ENCODE measurements at regions not wholly inside any gene's neighbourhood (a gene's known extent, or its start where the extent isn't known, plus 50 kb on each side); places are given as distances from the start of the nearest gene placed in this dataset.

DNA sequence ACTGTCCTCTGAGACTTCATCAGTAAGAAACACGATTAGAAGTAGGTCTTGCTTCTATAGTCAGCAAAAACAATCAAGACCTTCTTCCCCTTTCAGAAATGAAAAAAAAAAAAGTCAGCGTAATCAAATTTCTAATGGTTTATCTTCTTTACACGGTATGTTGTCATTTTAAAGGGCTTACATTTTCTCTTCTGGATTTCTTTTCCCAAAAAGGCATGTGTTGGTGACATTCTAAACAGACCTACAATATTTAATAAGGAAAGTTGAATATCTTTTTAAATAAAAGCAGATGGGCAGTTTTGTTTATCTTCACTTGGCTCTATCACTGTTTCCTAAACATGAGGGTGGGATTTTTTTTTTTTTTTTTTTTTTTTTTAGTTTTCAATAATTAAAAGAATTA is 197.3 kb upstream of the ADAMTS9 start:
- Histone ChIP-seq H3K9me3 (ENCODE audit: control insufficient read depth, insufficient read depth, low read depth, low read length) (no peaks in the 10 kb centered on the region), H3K36me3 (ENCODE audit: control insufficient read depth in 2 of 2, insufficient read depth in 1 of 2, low read length in 2 of 2) (no peaks in the 10 kb centered on the region), H3K4me1 (ENCODE audit: control insufficient read depth, insufficient read depth, low read length) (no peaks in the 10 kb centered on the region), H3K27ac (ENCODE audit: extremely low read depth, low read depth, low read length) (no peak overlapping the region), H3K4me3 (ENCODE audit: low read depth, low read length) (no peak overlapping the region)
- TF ChIP-seq, protein P1, sequence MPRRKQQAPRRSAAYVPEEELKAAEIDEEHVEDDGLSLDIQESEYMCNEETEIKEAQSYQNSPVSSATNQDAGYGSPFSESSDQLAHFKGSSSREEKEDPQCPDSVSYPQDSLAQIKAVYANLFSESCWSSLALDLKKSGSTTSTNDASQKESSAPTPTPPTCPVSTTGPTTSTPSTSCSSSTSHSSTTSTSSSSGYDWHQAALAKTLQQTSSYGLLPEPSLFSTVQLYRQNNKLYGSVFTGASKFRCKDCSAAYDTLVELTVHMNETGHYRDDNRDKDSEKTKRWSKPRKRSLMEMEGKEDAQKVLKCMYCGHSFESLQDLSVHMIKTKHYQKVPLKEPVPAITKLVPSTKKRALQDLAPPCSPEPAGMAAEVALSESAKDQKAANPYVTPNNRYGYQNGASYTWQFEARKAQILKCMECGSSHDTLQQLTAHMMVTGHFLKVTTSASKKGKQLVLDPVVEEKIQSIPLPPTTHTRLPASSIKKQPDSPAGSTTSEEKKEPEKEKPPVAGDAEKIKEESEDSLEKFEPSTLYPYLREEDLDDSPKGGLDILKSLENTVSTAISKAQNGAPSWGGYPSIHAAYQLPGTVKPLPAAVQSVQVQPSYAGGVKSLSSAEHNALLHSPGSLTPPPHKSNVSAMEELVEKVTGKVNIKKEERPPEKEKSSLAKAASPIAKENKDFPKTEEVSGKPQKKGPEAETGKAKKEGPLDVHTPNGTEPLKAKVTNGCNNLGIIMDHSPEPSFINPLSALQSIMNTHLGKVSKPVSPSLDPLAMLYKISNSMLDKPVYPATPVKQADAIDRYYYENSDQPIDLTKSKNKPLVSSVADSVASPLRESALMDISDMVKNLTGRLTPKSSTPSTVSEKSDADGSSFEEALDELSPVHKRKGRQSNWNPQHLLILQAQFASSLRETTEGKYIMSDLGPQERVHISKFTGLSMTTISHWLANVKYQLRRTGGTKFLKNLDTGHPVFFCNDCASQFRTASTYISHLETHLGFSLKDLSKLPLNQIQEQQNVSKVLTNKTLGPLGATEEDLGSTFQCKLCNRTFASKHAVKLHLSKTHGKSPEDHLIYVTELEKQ (tag by site-specific recombination; IDR thresholded peaks at IDR 0.05; ENCODE audit: borderline replicate concordance): no peak
- no peak for TF ChIP-seq ZNF645 (tag by site-specific recombination; IDR thresholded peaks at IDR 0.05)
- TF ChIP-seq ZNF664 (tag by site-specific recombination; IDR thresholded peaks at IDR 0.05): no peak
- CTCF ChIA-PET: no interaction called here
- POLR2A ChIA-PET: no interaction called here

- Histone ChIP-seq H3K4me3 (ENCODE audit: low read depth, low read length) (no peak overlapping the region), H3K27ac (ENCODE audit: extremely low read depth, low read depth, low read length) (no peak overlapping the region), H3K9me3 (ENCODE audit: control insufficient read depth, insufficient read depth, low read depth, low read length) (no peaks in the 10 kb centered on the region), H3K36me3 (ENCODE audit: control insufficient read depth in 2 of 2, insufficient read depth in 1 of 2, low read length in 2 of 2) (no peaks in the 10 kb centered on the region), H3K4me1 (ENCODE audit: control insufficient read depth, insufficient read depth, low read length) (no peaks in the 10 kb centered on the region)
- POLR2A ChIA-PET: no interaction called here
- CTCF ChIA-PET: no interaction called here
- TF ChIP-seq ZNF302 (tag by site-specific recombination; IDR thresholded peaks at IDR 0.05; ENCODE audit: low read depth): no peak
- TF ChIP-seq GLIS2 (tag by site-specific recombination; IDR thresholded peaks at IDR 0.05): no peak
- no peak for TF ChIP-seq ZFP3 (tag by site-specific recombination; IDR thresholded peaks at IDR 0.05; ENCODE audit: low read depth)
- TF ChIP-seq ZNF391 (tag by site-specific recombination; IDR thresholded peaks at IDR 0.05; ENCODE audit: borderline replicate concordance, low read depth): no peak
- TF ChIP-seq WT1 (tag by site-specific recombination; IDR thresholded peaks at IDR 0.05): no peak
- TF ChIP-seq ZNF704 (tag by site-specific recombination; IDR thresholded peaks at IDR 0.05): no peak
- no peak for TF ChIP-seq ZNF266 (tag by site-specific recombination; IDR thresholded peaks at IDR 0.05; ENCODE audit: low read depth)
- TF ChIP-seq ZNF610 (tag by site-specific recombination; IDR thresholded peaks at IDR 0.05; ENCODE audit: borderline replicate concordance): no peak
- TF ChIP-seq, protein P2, sequence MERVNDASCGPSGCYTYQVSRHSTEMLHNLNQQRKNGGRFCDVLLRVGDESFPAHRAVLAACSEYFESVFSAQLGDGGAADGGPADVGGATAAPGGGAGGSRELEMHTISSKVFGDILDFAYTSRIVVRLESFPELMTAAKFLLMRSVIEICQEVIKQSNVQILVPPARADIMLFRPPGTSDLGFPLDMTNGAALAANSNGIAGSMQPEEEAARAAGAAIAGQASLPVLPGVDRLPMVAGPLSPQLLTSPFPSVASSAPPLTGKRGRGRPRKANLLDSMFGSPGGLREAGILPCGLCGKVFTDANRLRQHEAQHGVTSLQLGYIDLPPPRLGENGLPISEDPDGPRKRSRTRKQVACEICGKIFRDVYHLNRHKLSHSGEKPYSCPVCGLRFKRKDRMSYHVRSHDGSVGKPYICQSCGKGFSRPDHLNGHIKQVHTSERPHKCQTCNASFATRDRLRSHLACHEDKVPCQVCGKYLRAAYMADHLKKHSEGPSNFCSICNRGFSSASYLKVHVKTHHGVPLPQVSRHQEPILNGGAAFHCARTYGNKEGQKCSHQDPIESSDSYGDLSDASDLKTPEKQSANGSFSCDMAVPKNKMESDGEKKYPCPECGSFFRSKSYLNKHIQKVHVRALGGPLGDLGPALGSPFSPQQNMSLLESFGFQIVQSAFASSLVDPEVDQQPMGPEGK (tag by site-specific recombination; IDR thresholded peaks at IDR 0.05): no peak
- no peak for TF ChIP-seq ZNF654 (tag by site-specific recombination; IDR thresholded peaks at IDR 0.05; ENCODE audit: low read depth)
- no peak for TF ChIP-seq ZNF596 (tag by site-specific recombination; IDR thresholded peaks at IDR 0.05)
- TF ChIP-seq, protein P3, sequence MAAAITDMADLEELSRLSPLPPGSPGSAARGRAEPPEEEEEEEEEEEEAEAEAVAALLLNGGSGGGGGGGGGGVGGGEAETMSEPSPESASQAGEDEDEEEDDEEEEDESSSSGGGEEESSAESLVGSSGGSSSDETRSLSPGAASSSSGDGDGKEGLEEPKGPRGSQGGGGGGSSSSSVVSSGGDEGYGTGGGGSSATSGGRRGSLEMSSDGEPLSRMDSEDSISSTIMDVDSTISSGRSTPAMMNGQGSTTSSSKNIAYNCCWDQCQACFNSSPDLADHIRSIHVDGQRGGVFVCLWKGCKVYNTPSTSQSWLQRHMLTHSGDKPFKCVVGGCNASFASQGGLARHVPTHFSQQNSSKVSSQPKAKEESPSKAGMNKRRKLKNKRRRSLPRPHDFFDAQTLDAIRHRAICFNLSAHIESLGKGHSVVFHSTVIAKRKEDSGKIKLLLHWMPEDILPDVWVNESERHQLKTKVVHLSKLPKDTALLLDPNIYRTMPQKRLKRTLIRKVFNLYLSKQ (tag by site-specific recombination; IDR thresholded peaks at IDR 0.05; ENCODE audit: borderline replicate concordance): no peak
- no peak for TF ChIP-seq SALL2 (tag by site-specific recombination; IDR thresholded peaks at IDR 0.05; ENCODE audit: borderline replicate concordance)
- TF ChIP-seq ZBTB8A (tag by site-specific recombination; IDR thresholded peaks at IDR 0.05): no peak
- TF ChIP-seq ZNF133 (tag by site-specific recombination; IDR thresholded peaks at IDR 0.05): no peak
- TF ChIP-seq PRDM6 (tag by site-specific recombination; IDR thresholded peaks at IDR 0.05): no peak
- no peak for TF ChIP-seq ZNF423 (tag by site-specific recombination; IDR thresholded peaks at IDR 0.05)
- no peak for TF ChIP-seq EGR2 (tag by site-specific recombination; IDR thresholded peaks at IDR 0.05; ENCODE audit: low read depth)
- no peak for TF ChIP-seq HIC1 (tag by site-specific recombination; IDR thresholded peaks at IDR 0.05)
These were observed 196.7 kb upstream of the ADAMTS9 start for GRCh38 chr3:64884536-64884935.

All from HEK293 (cell line).